ENCODE measurements at regions not wholly inside any gene's neighbourhood (a gene's known extent, or its start where the extent isn't known, plus 50 kb on each side); places are given as distances from the start of the nearest gene placed in this dataset.

DNA sequence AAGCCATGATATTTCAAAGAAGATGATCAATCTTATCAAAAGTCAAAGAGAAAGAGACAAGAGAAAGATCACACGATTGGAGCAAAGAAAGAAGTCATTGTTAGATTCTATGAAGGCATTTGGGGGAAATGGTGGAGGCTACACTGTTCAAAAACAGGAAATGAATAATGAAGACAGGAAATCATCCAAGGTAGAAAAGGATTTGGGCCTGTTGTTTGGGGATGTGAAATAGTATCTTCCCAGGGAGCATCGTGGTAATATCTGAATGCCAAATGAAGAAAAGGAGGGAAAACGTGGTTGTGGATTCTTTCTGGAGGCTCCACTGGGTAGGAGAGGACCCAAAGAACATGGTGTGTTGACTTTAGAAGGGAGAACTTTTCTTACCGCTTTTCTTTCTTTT is 482.4 kb downstream of the NLGN4X start:
- no peak overlapping the region for H3K27ac ChIP-seq (ENCODE audit: low read length)
- H3K9me2 ChIP-seq (ENCODE audit: insufficient read depth, low read length) = no peaks in the 10 kb centered on the region
- no peaks in the 10 kb centered on the region for H3F3A ChIP-seq (ENCODE audit: insufficient read depth, low read length, poor library complexity, severe bottlenecking)
- H3K4me2 ChIP-seq (ENCODE audit: low read length) = no peak overlapping the region
- H3K27me3 ChIP-seq (ENCODE audit: insufficient read depth, low read depth, low read length) = no peaks in the 10 kb centered on the region
- no peaks in the 10 kb centered on the region for H3K9me3 ChIP-seq (ENCODE audit: low read length)
- H3K36me3 ChIP-seq (ENCODE audit: insufficient read depth, low read length) = no peaks in the 10 kb centered on the region
- no peak overlapping the region for H2AFZ ChIP-seq (ENCODE audit: low read depth, low read length)
- H3K79me2 ChIP-seq (replicated peaks; ENCODE audit: insufficient read depth, low read length) = no peaks in the 10 kb centered on the region
- no peak overlapping the region for H3K9ac ChIP-seq (ENCODE audit: low read length)
- TF ChIP-seq POLR2AphosphoS5 (IDR thresholded peaks at IDR 0.05) = no peak
- no peak for TF ChIP-seq MXI1 (conservative IDR thresholded peaks at IDR 0.05; ENCODE audit: poor library complexity, severe bottlenecking)
- no peak for TF ChIP-seq RAD21 (conservative IDR thresholded peaks at IDR 0.05)
- H3K4me3 ChIP-seq (ENCODE audit: low read length) = no peak overlapping the region
- no peaks in the 10 kb centered on the region for H4K20me1 ChIP-seq (ENCODE audit: insufficient read depth)

DNA sequence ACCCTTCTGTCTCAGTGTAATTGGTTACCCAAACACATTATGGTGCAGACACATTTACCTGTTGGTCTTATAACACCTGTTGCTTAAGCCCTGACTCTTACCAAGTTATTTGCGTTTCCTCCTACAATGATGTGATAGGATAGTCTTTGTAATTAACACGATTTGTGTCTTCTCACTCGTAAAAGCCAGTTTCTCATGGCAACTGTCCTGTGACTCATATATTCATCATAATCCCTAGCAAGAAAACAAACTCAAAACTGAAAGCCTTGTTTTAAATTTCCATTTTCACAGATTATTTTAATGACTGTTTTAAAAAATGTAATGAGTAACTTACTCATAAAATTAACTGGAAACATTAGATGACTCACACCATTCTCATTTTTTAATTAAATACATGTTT is 495.2 kb downstream of the NLGN4X start:
- H3K9me2 ChIP-seq (ENCODE audit: insufficient read depth, low read length) = no peaks in the 10 kb centered on the region
- no peaks in the 10 kb centered on the region for H3K79me2 ChIP-seq (replicated peaks; ENCODE audit: insufficient read depth, low read length)
- H4K20me1 ChIP-seq (ENCODE audit: insufficient read depth) = no peaks in the 10 kb centered on the region
- H3K27ac ChIP-seq (ENCODE audit: low read length) = no peak overlapping the region
- no peaks in the 10 kb centered on the region for H3K36me3 ChIP-seq (ENCODE audit: insufficient read depth, low read length)
- H3F3A ChIP-seq (ENCODE audit: insufficient read depth, low read length, poor library complexity, severe bottlenecking) = no peaks in the 10 kb centered on the region
- H3K27me3 ChIP-seq (ENCODE audit: insufficient read depth, low read depth, low read length) = no peaks in the 10 kb centered on the region
- no peak overlapping the region for H3K4me2 ChIP-seq (ENCODE audit: low read length)
- no peaks in the 10 kb centered on the region for H3K9me3 ChIP-seq (ENCODE audit: low read length)
- TF ChIP-seq, protein P1, sequence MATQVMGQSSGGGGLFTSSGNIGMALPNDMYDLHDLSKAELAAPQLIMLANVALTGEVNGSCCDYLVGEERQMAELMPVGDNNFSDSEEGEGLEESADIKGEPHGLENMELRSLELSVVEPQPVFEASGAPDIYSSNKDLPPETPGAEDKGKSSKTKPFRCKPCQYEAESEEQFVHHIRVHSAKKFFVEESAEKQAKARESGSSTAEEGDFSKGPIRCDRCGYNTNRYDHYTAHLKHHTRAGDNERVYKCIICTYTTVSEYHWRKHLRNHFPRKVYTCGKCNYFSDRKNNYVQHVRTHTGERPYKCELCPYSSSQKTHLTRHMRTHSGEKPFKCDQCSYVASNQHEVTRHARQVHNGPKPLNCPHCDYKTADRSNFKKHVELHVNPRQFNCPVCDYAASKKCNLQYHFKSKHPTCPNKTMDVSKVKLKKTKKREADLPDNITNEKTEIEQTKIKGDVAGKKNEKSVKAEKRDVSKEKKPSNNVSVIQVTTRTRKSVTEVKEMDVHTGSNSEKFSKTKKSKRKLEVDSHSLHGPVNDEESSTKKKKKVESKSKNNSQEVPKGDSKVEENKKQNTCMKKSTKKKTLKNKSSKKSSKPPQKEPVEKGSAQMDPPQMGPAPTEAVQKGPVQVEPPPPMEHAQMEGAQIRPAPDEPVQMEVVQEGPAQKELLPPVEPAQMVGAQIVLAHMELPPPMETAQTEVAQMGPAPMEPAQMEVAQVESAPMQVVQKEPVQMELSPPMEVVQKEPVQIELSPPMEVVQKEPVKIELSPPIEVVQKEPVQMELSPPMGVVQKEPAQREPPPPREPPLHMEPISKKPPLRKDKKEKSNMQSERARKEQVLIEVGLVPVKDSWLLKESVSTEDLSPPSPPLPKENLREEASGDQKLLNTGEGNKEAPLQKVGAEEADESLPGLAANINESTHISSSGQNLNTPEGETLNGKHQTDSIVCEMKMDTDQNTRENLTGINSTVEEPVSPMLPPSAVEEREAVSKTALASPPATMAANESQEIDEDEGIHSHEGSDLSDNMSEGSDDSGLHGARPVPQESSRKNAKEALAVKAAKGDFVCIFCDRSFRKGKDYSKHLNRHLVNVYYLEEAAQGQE (IDR thresholded peaks at IDR 0.05; ENCODE audit: borderline replicate concordance) = no peak
- TF ChIP-seq POLR2AphosphoS5 (IDR thresholded peaks at IDR 0.05) (no peak), RAD21 (conservative IDR thresholded peaks at IDR 0.05) (no peak), EZH2 (IDR thresholded peaks at IDR 0.05; ENCODE audit: borderline replicate concordance, insufficient read depth, low read length, poor library complexity, severe bottlenecking) (no peak), SMC3 (conservative IDR thresholded peaks at IDR 0.05; ENCODE audit: poor library complexity) (no peak)
- H2AFZ ChIP-seq (ENCODE audit: low read depth, low read length) = no peak overlapping the region
- no peak overlapping the region for H3K9ac ChIP-seq (ENCODE audit: low read length)
- H3K4me3 ChIP-seq (ENCODE audit: low read length) = no peak overlapping the region

DNA sequence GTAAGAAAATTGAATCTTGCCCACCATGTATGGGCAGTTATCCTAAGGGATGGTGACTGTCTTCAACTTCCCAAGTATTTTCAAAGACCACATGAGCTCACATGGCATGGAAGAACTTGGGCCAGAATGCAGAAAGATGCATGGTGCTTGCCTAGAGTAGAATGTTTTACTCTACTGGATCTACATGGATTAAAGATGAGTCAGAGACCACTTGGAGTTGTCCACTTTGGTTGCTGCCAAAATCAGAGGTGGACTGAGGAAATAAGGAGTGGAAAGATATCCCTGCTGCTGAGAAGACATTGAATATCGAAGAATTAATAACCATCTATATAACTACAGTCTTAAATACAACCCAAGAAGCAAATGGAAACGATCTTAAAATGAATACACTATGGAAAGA is 498.1 kb downstream of the NLGN4X start:
- Histone ChIP-seq H3F3A (ENCODE audit: insufficient read depth, low read length, poor library complexity, severe bottlenecking) (no peaks in the 10 kb centered on the region), H3K4me2 (ENCODE audit: low read length) (no peak overlapping the region), H3K27ac (ENCODE audit: low read length) (no peak overlapping the region), H3K79me2 (replicated peaks; ENCODE audit: insufficient read depth, low read length) (no peaks in the 10 kb centered on the region), H3K9me2 (ENCODE audit: insufficient read depth, low read length) (no peaks in the 10 kb centered on the region), H3K9ac (ENCODE audit: low read length) (no peak overlapping the region), H3K4me3 (ENCODE audit: low read length) (no peak overlapping the region), H4K20me1 (ENCODE audit: insufficient read depth) (no peaks in the 10 kb centered on the region), H3K9me3 (ENCODE audit: low read length) (no peaks in the 10 kb centered on the region), H3K36me3 (ENCODE audit: insufficient read depth, low read length) (no peaks in the 10 kb centered on the region), H2AFZ (ENCODE audit: low read depth, low read length) (no peak overlapping the region), H3K27me3 (ENCODE audit: insufficient read depth, low read depth, low read length) (no peaks in the 10 kb centered on the region)
- no peak for TF ChIP-seq EZH2 (IDR thresholded peaks at IDR 0.05; ENCODE audit: borderline replicate concordance, insufficient read depth, low read length, poor library complexity, severe bottlenecking)
- no peak for TF ChIP-seq TAF1 (IDR thresholded peaks at IDR 0.05; ENCODE audit: low read depth)
- TF ChIP-seq, protein P2, sequence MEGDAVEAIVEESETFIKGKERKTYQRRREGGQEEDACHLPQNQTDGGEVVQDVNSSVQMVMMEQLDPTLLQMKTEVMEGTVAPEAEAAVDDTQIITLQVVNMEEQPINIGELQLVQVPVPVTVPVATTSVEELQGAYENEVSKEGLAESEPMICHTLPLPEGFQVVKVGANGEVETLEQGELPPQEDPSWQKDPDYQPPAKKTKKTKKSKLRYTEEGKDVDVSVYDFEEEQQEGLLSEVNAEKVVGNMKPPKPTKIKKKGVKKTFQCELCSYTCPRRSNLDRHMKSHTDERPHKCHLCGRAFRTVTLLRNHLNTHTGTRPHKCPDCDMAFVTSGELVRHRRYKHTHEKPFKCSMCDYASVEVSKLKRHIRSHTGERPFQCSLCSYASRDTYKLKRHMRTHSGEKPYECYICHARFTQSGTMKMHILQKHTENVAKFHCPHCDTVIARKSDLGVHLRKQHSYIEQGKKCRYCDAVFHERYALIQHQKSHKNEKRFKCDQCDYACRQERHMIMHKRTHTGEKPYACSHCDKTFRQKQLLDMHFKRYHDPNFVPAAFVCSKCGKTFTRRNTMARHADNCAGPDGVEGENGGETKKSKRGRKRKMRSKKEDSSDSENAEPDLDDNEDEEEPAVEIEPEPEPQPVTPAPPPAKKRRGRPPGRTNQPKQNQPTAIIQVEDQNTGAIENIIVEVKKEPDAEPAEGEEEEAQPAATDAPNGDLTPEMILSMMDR (IDR thresholded peaks at IDR 0.05; ENCODE audit: poor library complexity, severe bottlenecking) = no peak

Data from neural cell (in vitro differentiated cells).